Heart right ventricle (tissue), 16 donors: ENCODE measurements at regions not wholly inside any gene's neighbourhood (a gene's known extent, or its start where the extent isn't known, plus 50 kb on each side); places are given as distances from the start of the nearest gene placed in this dataset.

Experiments used
- ATAC-seq, 8 donors: fragments of 200-7000 bp; cut with Tn5 transposase; one replicate each; pipeline ENCODE4 v1.9.1; 2020; ENCODE audit warnings: mild to moderate bottlenecking in 8 of 8, moderate library complexity in 8 of 8, moderate number of reproducible peaks in 1 of 8
- DNase-seq, 2 donors: peaks; one replicate each; pipeline ENCODE4 v3.0.0-alpha.2; 2020
- H3K27ac ChIP-seq, 10 donors: fragments of 200-600 bp; sonication (generic) in 2 of 10; one replicate each; pipeline versions ENCODE4 v1.5.0 to v1.8.0; 2020 to 2022; ENCODE audit warnings: mild to moderate bottlenecking in 3 of 10
- H3K27me3 ChIP-seq, 7 donors: fragments of 200-600 bp; one replicate each; pipeline ENCODE4 v1.8.0; 2021 to 2022; ENCODE audit warnings: mild to moderate bottlenecking in 2 of 7
- H3K36me3 ChIP-seq, 9 donors: fragments of 200-600 bp; sonication (generic) in 1 of 9; one replicate each; pipeline versions ENCODE4 v1.5.0 to v1.8.0; 2020 to 2022; ENCODE audit warnings: mild to moderate bottlenecking in 2 of 9
- H3K4me1 ChIP-seq, 9 donors: fragments of 200-600 bp; sonication (generic) in 1 of 9; one replicate each; pipeline versions ENCODE4 v1.5.0 to v1.8.0; 2020 to 2022; ENCODE audit warnings: mild to moderate bottlenecking in 4 of 9
- H3K4me3 ChIP-seq, 10 donors: fragments of 200-600 bp; sonication (generic) in 2 of 10; one replicate each; pipeline versions ENCODE4 v1.5.0 to v1.8.0; 2020 to 2022; ENCODE audit warnings: mild to moderate bottlenecking in 7 of 10, moderate library complexity in 2 of 10
- H3K9me3 ChIP-seq, 11 donors: fragments of 200-600 bp in 10 of 11; sonication (generic) in 2 of 11; one replicate each; pipeline versions ENCODE4 v1.5.0 to v1.8.0; 2013 to 2022; ENCODE audit warnings: mild to moderate bottlenecking in 2 of 11, control low read depth in 1 of 11, moderate library complexity in 1 of 11
- CTCF ChIP-seq, 9 donors: fragments of 200-600 bp; sonication (generic) in 2 of 9; IDR thresholded peaks; one replicate each; pipeline versions ENCODE4 v1.5.0 to v1.8.0; 2021 to 2022; ENCODE audit warnings: antibody characterized with exemption in 9 of 9, mild to moderate bottlenecking in 5 of 9, moderate library complexity in 1 of 9
- WGBS, 2 donors: extraction: QIAGEN DNeasy Blood & Tissue Kit; methylation state at CpG; one replicate each; pipeline ENCODE4 v1.1.7; 2013; ENCODE audit warnings: inconsistent platforms in 1 of 2; 5-methylcytosine and 5-hydroxymethylcytosine counted together
- intact Hi-C, 10 donors: fragments of 100-400 bp; cut with DNase I; formaldehyde crosslinking; loops; one replicate each; pipeline versions ENCODE4 v1.11.1 to v1.14.2; 2022
- donor health status: Arrhythmogenic right ventricular cardiomyopathy.
- donor health status: ischemic (EF 13 %, LVEDD 7.1; RV severe dilation, severe dysfunction).
- donor health status: healthy with polysubstance abuse.
- donor health status: DM: no; HTN: yes; CAD: no.
- donor health status: DM: no; HTN: no; CAD: no.
- donor health status: ischemic (EF 25% LVEDD 6.9; RV normal size, moderate dysfunction).
- donor health status: ischemic (EF 25% LVEDD 5.7; RV mildly dilated, moderate dysfunction).
- donor health status: healthy.
- donor health status: DM: yes; HTN: yes; CAD: no.
- donor health status: Ischemic cardiomyopathy.
- donor health status: ischemic (EF 35%, LVEDD 5.7; RV mildly dilated, moderate dysfunction).
- donor health status: nonischemic (EF 11% LVEDD 7.7; RV severe dilation, severe dysfunction).
- donor health status: DM: yes; HTN: yes; CAD: no.
- donor health status: PGD.
- donor health status: ischemic (EF 29% LVEDD 5.4; RV normal size, mild dysfunction).
- donor health status: nonischemic (EF 23%, LVEDD 6.1; RV moderate dilation, normal function).

GRCh38 chr6:144588697-144589325 is 303.7 kb downstream of the UTRN start:
- WGBS, 2 donors = 81 to 91% methylated on average over 1 of the region's 1 CpG

GRCh38 chr6:144590532-144590931 is 305.4 kb downstream of the UTRN start:
- intact Hi-C loops = no loop called here
- peaks cover 2 to 59% (median 12%) of the 10 kb centered on the region in 9 donors for H3K4me1 ChIP-seq
- WGBS, 2 donors = 72 to 73% methylated on average over 4 of the region's 4 CpGs
- no peak overlapping the region for H3K4me3 ChIP-seq
- no peak for TF ChIP-seq CTCF (IDR thresholded peaks at IDR 0.05)
- no peaks in the 10 kb centered on the region for H3K27me3 ChIP-seq
- ATAC-seq (peak in 7 of 8 donors; percentile 24 to 78 (median 54)), DNase-seq (no peak)
- H3K9me3 ChIP-seq = no peaks in the 10 kb centered on the region
- H3K27ac ChIP-seq = no peak overlapping the region
- peaks cover 0 to 46% (median 0%) of the 10 kb centered on the region in 9 donors for H3K36me3 ChIP-seq

More at GRCh38 chr6:144588697-144589325, 303.7 kb downstream of the UTRN start:
- Histone ChIP-seq H3K4me3 (no peak overlapping the region), H3K9me3 (no peaks in the 10 kb centered on the region), H3K36me3 (peaks cover 0 to 42% (median 0%) of the 10 kb centered on the region in 9 donors), H3K27me3 (no peaks in the 10 kb centered on the region), H3K27ac (no peak overlapping the region), H3K4me1 (peaks cover 2 to 47% (median 6%) of the 10 kb centered on the region in 9 donors)
- intact Hi-C loops = loop anchor here (5.0 to 10.0 kb wide), 13 partner anchors 226 to 1116 kb away; no protein-coding TSS in a partner anchor
- no peak for TF ChIP-seq CTCF (IDR thresholded peaks at IDR 0.05)
- DNase-seq (no peak), ATAC-seq (no peak)

GRCh38 chr6:144593392-144593791 is 308.3 kb downstream of the UTRN start:
- DNase-seq = no peak
- intact Hi-C loops = no loop called here
- ATAC-seq = no peak
- H3K36me3 ChIP-seq = peaks cover 0 to 32% (median 0%) of the 10 kb centered on the region in 9 donors
- H3K27ac ChIP-seq = no peak overlapping the region
- H3K9me3 ChIP-seq = no peaks in the 10 kb centered on the region
- WGBS, 2 donors = 98 to 100% methylated on average over 1 of the region's 1 CpG
- no peak for TF ChIP-seq CTCF (IDR thresholded peaks at IDR 0.05)
- no peaks in the 10 kb centered on the region for H3K27me3 ChIP-seq
- H3K4me1 ChIP-seq = peaks cover 0 to 49% (median 8%) of the 10 kb centered on the region in 9 donors
- H3K4me3 ChIP-seq = no peak overlapping the region

- no peaks in the 10 kb centered on the region for H3K9me3 ChIP-seq
- peaks cover 0 to 39% (median 8%) of the 10 kb centered on the region in 9 donors for H3K4me1 ChIP-seq
- DNase-seq = no peak
- no peak overlapping the region for H3K27ac ChIP-seq
- TF ChIP-seq CTCF (IDR thresholded peaks at IDR 0.05) = no peak
- ATAC-seq = peak in 1 of 8 donors; percentile 35
- no peak overlapping the region for H3K4me3 ChIP-seq
- H3K27me3 ChIP-seq = no peaks in the 10 kb centered on the region
- peaks cover 0 to 32% (median 0%) of the 10 kb centered on the region in 9 donors for H3K36me3 ChIP-seq
- WGBS, 2 donors = 32 to 38% methylated on average over 1 of the region's 1 CpG
- intact Hi-C loops = no loop called here
These were observed 309.4 kb downstream of the UTRN start for GRCh38 chr6:144594585-144594984.
